Hepatocyte (in vitro differentiated cells): ENCODE measurements at regions not wholly inside any gene's neighbourhood (a gene's known extent, or its start where the extent isn't known, plus 50 kb on each side); places are given as distances from the start of the nearest gene placed in this dataset.
A peak's percentile ranks its signal among the peaks of the same experiment; 100 is the strongest.

ENCODE experiments used
- DNase-seq: peaks from one replicate; pipeline ENCODE4 v3.0.0-alpha.2; 2016; ENCODE audit warnings: low spot score
- H2AFZ ChIP-seq: fragments of 200-600 bp; sonication (generic); 2 replicates; pipeline ENCODE4 v1.6.0; 2016; ENCODE audit warnings: antibody characterized with exemption, mild to moderate bottlenecking
- H3K27ac ChIP-seq: fragments of 200-600 bp; sonication (generic); 2 replicates; pipeline ENCODE4 v1.5.1; 2016; ENCODE audit warnings: mild to moderate bottlenecking
- H3K27me3 ChIP-seq: fragments of 200-600 bp; sonication (generic); 2 replicates; pipeline ENCODE4 v1.6.1; 2016
- H3K36me3 ChIP-seq: fragments of 200-600 bp; sonication (generic); replicated peaks from 2 replicates; pipeline ENCODE4 v1.5.1; 2016; ENCODE audit warnings: low read depth; ENCODE audit not compliant: insufficient read depth
- H3K4me1 ChIP-seq: fragments of 200-600 bp; sonication (generic); 2 replicates; pipeline ENCODE4 v1.5.1; 2016; ENCODE audit warnings: mild to moderate bottlenecking, moderate library complexity; ENCODE audit not compliant: insufficient read depth
- H3K4me2 ChIP-seq: fragments of 200-600 bp; sonication (generic); 2 replicates; pipeline ENCODE4 v1.6.0; 2016
- H3K4me3 ChIP-seq: fragments of 200-600 bp; sonication (generic); 2 replicates; pipeline ENCODE4 v1.5.1; 2016; ENCODE audit warnings: mild to moderate bottlenecking
- H3K79me2 ChIP-seq: fragments of 200-600 bp; sonication (generic); 2 replicates; pipeline ENCODE4 v1.6.0; 2017; ENCODE audit warnings: mild to moderate bottlenecking
- H3K9me2 ChIP-seq: fragments of 200-600 bp; sonication (generic); replicated peaks from 2 replicates; pipeline ENCODE4 v1.6.0; 2017; ENCODE audit warnings: mild to moderate bottlenecking; ENCODE audit not compliant: insufficient read depth
- H3K9me3 ChIP-seq: fragments of 200-600 bp; sonication (generic); 2 replicates; pipeline ENCODE4 v1.5.1; 2016; ENCODE audit warnings: low read depth, mild to moderate bottlenecking
- H4K20me1 ChIP-seq: fragments of 200-600 bp; sonication (generic); 2 replicates; pipeline ENCODE4 v1.6.0; 2016; ENCODE audit warnings: mild to moderate bottlenecking; ENCODE audit not compliant: insufficient read depth, poor library complexity, severe bottlenecking
- CTCF ChIP-seq: fragments of 200-600 bp; sonication (generic); IDR thresholded peaks from 2 replicates; pipeline ENCODE4 v1.5.1; 2016; ENCODE audit warnings: antibody characterized with exemption, mild to moderate bottlenecking; ENCODE audit not compliant: poor library complexity
- EZH2 ChIP-seq: fragments of 200-600 bp; sonication (generic); IDR thresholded peaks from 2 replicates; pipeline ENCODE4 v1.6.1; 2016; ENCODE audit warnings: antibody characterized with exemption, mild to moderate bottlenecking, borderline replicate concordance
- EZH2phosphoT487 ChIP-seq: fragments of 200-600 bp; sonication (generic); IDR thresholded peaks from one replicate; pipeline ENCODE4 v1.6.1; 2018; ENCODE audit warnings: antibody characterized with exemption, mild to moderate bottlenecking, low read depth, moderate library complexity; ENCODE audit not compliant: unreplicated experiment, severe bottlenecking
- WGBS: methylation state at CpG from one replicate; pipeline ENCODE4 v1.1.6; 2016; ENCODE audit warnings: low lambda C conversion rate; ENCODE audit errors: missing lambda C conversion rate; 5-methylcytosine and 5-hydroxymethylcytosine counted together

GRCh38 chr7:35998481-35998880, 154.6 kb upstream of the EEPD1 start:
- Histone ChIP-seq H3K9me3 (no peaks in the 10 kb centered on the region), H3K4me3 (no peak overlapping the region), H3K9me2 (no peaks in the 10 kb centered on the region), H3K79me2 (no peaks in the 10 kb centered on the region), H3K27ac (no peak overlapping the region), H2AFZ (no peak overlapping the region), H3K27me3 (no peaks in the 10 kb centered on the region), H4K20me1 (no peaks in the 10 kb centered on the region), H3K4me1 (no peaks in the 10 kb centered on the region), H3K4me2 (no peak overlapping the region), H3K36me3 (no peaks in the 10 kb centered on the region)
- no peak for TF ChIP-seq EZH2phosphoT487
- TF ChIP-seq CTCF = no peak
- 97% methylated on average over 5 of the region's 5 CpGs for WGBS
- DNase-seq = no peak

- 97% methylated on average over 3 of the region's 3 CpGs for WGBS
- Histone ChIP-seq H3K9me2 (no peaks in the 10 kb centered on the region), H3K36me3 (no peaks in the 10 kb centered on the region), H3K27me3 (no peaks in the 10 kb centered on the region), H3K4me3 (no peak overlapping the region), H2AFZ (no peak overlapping the region), H3K79me2 (no peaks in the 10 kb centered on the region), H3K27ac (no peak overlapping the region), H3K4me1 (no peaks in the 10 kb centered on the region), H3K9me3 (no peaks in the 10 kb centered on the region), H4K20me1 (no peaks in the 10 kb centered on the region), H3K4me2 (no peak overlapping the region)
- TF ChIP-seq CTCF = no peak
- no peak for TF ChIP-seq EZH2
- TF ChIP-seq EZH2phosphoT487 = no peak
- DNase-seq = no peak
Observed at GRCh38 chr7:36001546-36001945, 151.5 kb upstream of the EEPD1 start.

GRCh38 chr7:36002900-36003299, 150.2 kb upstream of the EEPD1 start:
- Histone ChIP-seq H3K9me2 (no peaks in the 10 kb centered on the region), H2AFZ (no peak overlapping the region), H3K9me3 (no peaks in the 10 kb centered on the region), H3K36me3 (no peaks in the 10 kb centered on the region), H3K4me2 (no peak overlapping the region), H3K27me3 (no peaks in the 10 kb centered on the region), H3K4me1 (no peaks in the 10 kb centered on the region), H3K4me3 (no peak overlapping the region), H3K79me2 (no peaks in the 10 kb centered on the region), H4K20me1 (no peaks in the 10 kb centered on the region), H3K27ac (peak overlapping the region; percentile 10)
- no peak for TF ChIP-seq CTCF
- no peak for TF ChIP-seq EZH2
- TF ChIP-seq EZH2phosphoT487 = no peak
- 62% methylated on average over 2 of the region's 2 CpGs for WGBS
- no peak for DNase-seq

GRCh38 chr7:36003343-36003742, 149.7 kb upstream of the EEPD1 start:
- no peaks in the 10 kb centered on the region for H3K9me2 ChIP-seq
- no peaks in the 10 kb centered on the region for H3K9me3 ChIP-seq
- H3K4me2 ChIP-seq = no peak overlapping the region
- no peaks in the 10 kb centered on the region for H3K4me1 ChIP-seq
- peak overlapping the region; percentile 10 for H3K27ac ChIP-seq
- no peaks in the 10 kb centered on the region for H3K79me2 ChIP-seq
- TF ChIP-seq EZH2phosphoT487 (no peak), EZH2 (no peak), CTCF (no peak)
- no peak overlapping the region for H3K4me3 ChIP-seq
- H3K36me3 ChIP-seq = no peaks in the 10 kb centered on the region
- DNase-seq = no peak
- H2AFZ ChIP-seq = no peak overlapping the region
- no peaks in the 10 kb centered on the region for H3K27me3 ChIP-seq
- WGBS = 90% methylated on average over 1 of the region's 1 CpG
- no peaks in the 10 kb centered on the region for H4K20me1 ChIP-seq
